ENCODE measurements at regions not wholly inside any gene's neighbourhood (a gene's known extent, or its start where the extent isn't known, plus 50 kb on each side); places are given as distances from the start of the nearest gene placed in this dataset.

- Histone ChIP-seq H3K4me3 (no peak overlapping the region), H3K27me3 (no peaks in the 10 kb centered on the region), H3K4me1 (no peaks in the 10 kb centered on the region), H3K9me3 (no peaks in the 10 kb centered on the region), H3K36me3 (no peaks in the 10 kb centered on the region), H3K27ac (no peak overlapping the region)
- no peak for ATAC-seq
- DNase-seq: no peak
- intact Hi-C loops (cut with DNase I): no loop called here
- no peak for TF ChIP-seq CTCF (IDR thresholded peaks at IDR 0.05)
Observed at GRCh38 chr2:509888-510287, 167.3 kb downstream of the TMEM18 start.

GRCh38 chr2:508121-508520 lies 169.1 kb downstream of the TMEM18 start:
- no peak for DNase-seq
- Histone ChIP-seq H3K4me3 (no peak overlapping the region), H3K27me3 (no peaks in the 10 kb centered on the region), H3K4me1 (no peaks in the 10 kb centered on the region), H3K36me3 (no peaks in the 10 kb centered on the region), H3K27ac (no peak overlapping the region), H3K9me3 (no peaks in the 10 kb centered on the region)
- TF ChIP-seq CTCF (IDR thresholded peaks at IDR 0.05): no peak
- no peak for ATAC-seq
- intact Hi-C loops (cut with DNase I): no loop called here

- no peaks in the 10 kb centered on the region for H3K9me3 ChIP-seq
- intact Hi-C loops (cut with DNase I): no loop called here
- no peak overlapping the region for H3K27ac ChIP-seq
- ATAC-seq (no peak), DNase-seq (no peak)
- H3K4me1 ChIP-seq: no peaks in the 10 kb centered on the region
- TF ChIP-seq CTCF (IDR thresholded peaks at IDR 0.05): no peak
- H3K27me3 ChIP-seq: no peaks in the 10 kb centered on the region
- no peaks in the 10 kb centered on the region for H3K36me3 ChIP-seq
- no peak overlapping the region for H3K4me3 ChIP-seq
Observed at GRCh38 chr2:506866-507265, 170.3 kb downstream of the TMEM18 start.

GRCh38 chr2:506451-506850 lies 170.8 kb downstream of the TMEM18 start:
- DNase-seq (no peak), ATAC-seq (no peak)
- intact Hi-C loops (cut with DNase I): no loop called here
- no peaks in the 10 kb centered on the region for H3K9me3 ChIP-seq
- no peak overlapping the region for H3K4me3 ChIP-seq
- H3K36me3 ChIP-seq: no peaks in the 10 kb centered on the region
- H3K27me3 ChIP-seq: no peaks in the 10 kb centered on the region
- no peak for TF ChIP-seq CTCF (IDR thresholded peaks at IDR 0.05)
- H3K27ac ChIP-seq: no peak overlapping the region
- no peaks in the 10 kb centered on the region for H3K4me1 ChIP-seq

- H3K4me3 ChIP-seq: no peak overlapping the region
- DNase-seq: no peak
- no peaks in the 10 kb centered on the region for H3K36me3 ChIP-seq
- intact Hi-C loops (cut with DNase I): no loop called here
- no peaks in the 10 kb centered on the region for H3K4me1 ChIP-seq
- TF ChIP-seq CTCF (IDR thresholded peaks at IDR 0.05): no peak
- H3K27ac ChIP-seq: no peak overlapping the region
- no peaks in the 10 kb centered on the region for H3K27me3 ChIP-seq
- no peak for ATAC-seq
- H3K9me3 ChIP-seq: no peaks in the 10 kb centered on the region
Observed at GRCh38 chr2:505941-506340, 171.3 kb downstream of the TMEM18 start.

GRCh38 chr2:503288-503999 lies 173.8 kb downstream of the TMEM18 start:
- no peak overlapping the region for H3K4me3 ChIP-seq
- H3K36me3 ChIP-seq: no peaks in the 10 kb centered on the region
- TF ChIP-seq CTCF (IDR thresholded peaks at IDR 0.05): no peak
- no peak for ATAC-seq
- intact Hi-C loops (cut with DNase I): no loop called here
- no peaks in the 10 kb centered on the region for H3K27me3 ChIP-seq
- no peaks in the 10 kb centered on the region for H3K9me3 ChIP-seq
- no peak overlapping the region for H3K27ac ChIP-seq
- H3K4me1 ChIP-seq: no peaks in the 10 kb centered on the region
- peak; percentile 62 for DNase-seq

Data from upper lobe of right lung (tissue), 1 donor.